WTC11 (cell line): ENCODE measurements at regions not wholly inside any gene's neighbourhood (a gene's known extent, or its start where the extent isn't known, plus 50 kb on each side); places are given as distances from the start of the nearest gene placed in this dataset.

Experiments used
- CTCF ChIP-seq: fragments of 200-600 bp; IDR thresholded peaks from 2 replicates; pipeline ENCODE4 v1.8.0; 2022; ENCODE audit warnings: antibody characterized with exemption
- E2F1 ChIP-seq: sonication (generic); formaldehyde crosslinking; IDR thresholded peaks from 2 replicates; pipeline ENCODE4 v1.8.0; 2022; ENCODE audit warnings: mild to moderate bottlenecking, missing genetic modification reagents
- MYBL2 ChIP-seq: sonication (generic); formaldehyde crosslinking; IDR thresholded peaks from 2 replicates; pipeline ENCODE4 v1.8.1; 2023; ENCODE audit warnings: mild to moderate bottlenecking, moderate library complexity, missing genetic modification reagents
- NR2C2 ChIP-seq: sonication (generic); formaldehyde crosslinking; IDR thresholded peaks from 2 replicates; pipeline ENCODE4 v1.8.0; 2022; ENCODE audit warnings: mild to moderate bottlenecking, missing genetic modification reagents
- OVOL2 ChIP-seq: fragments of 250-450 bp; sonication (Bioruptor Pico); IDR thresholded peaks from 2 replicates; pipeline ENCODE4 v1.9.0; 2021; ENCODE audit warnings: mild to moderate bottlenecking, borderline replicate concordance
- PRRX2 ChIP-seq: fragments of 250-450 bp; sonication (Bioruptor Pico); IDR thresholded peaks from 2 replicates; pipeline ENCODE4 v1.8.0; 2021; ENCODE audit warnings: mild to moderate bottlenecking
- SP1 ChIP-seq: sonication (generic); formaldehyde crosslinking; conservative IDR thresholded peaks from 2 replicates; pipeline ENCODE4 v1.8.1; 2022; ENCODE audit warnings: missing genetic modification reagents
- TCF7 ChIP-seq: sonication (generic); formaldehyde crosslinking; IDR thresholded peaks from 2 replicates; pipeline ENCODE4 v1.8.0; 2022; ENCODE audit warnings: mild to moderate bottlenecking, low read depth, missing genetic modification reagents, moderate library complexity
- TEAD4 ChIP-seq: sonication (generic); formaldehyde crosslinking; IDR thresholded peaks from 2 replicates; pipeline ENCODE4 v1.8.0; 2022; ENCODE audit warnings: mild to moderate bottlenecking, missing genetic modification reagents
- USF2 ChIP-seq: sonication (generic); formaldehyde crosslinking; IDR thresholded peaks from 2 replicates; pipeline ENCODE4 v1.8.1; 2023; ENCODE audit warnings: mild to moderate bottlenecking, missing genetic modification reagents, moderate library complexity
- ZBTB21 ChIP-seq: sonication (generic); formaldehyde crosslinking; IDR thresholded peaks from 2 replicates; pipeline ENCODE4 v1.8.1; 2023; ENCODE audit warnings: mild to moderate bottlenecking, missing genetic modification reagents, borderline replicate concordance
- ZNF138 ChIP-seq: sonication (generic); formaldehyde crosslinking; conservative IDR thresholded peaks from 2 replicates; pipeline ENCODE4 v1.8.1; 2022; ENCODE audit warnings: mild to moderate bottlenecking, moderate library complexity, missing genetic modification reagents

GRCh38 chr2:31735716-31736115, 155.0 kb upstream of the SRD5A2 start:
- TF ChIP-seq CTCF: no peak
- TF ChIP-seq USF2 (CRISPR knock-in tag): no peak
- TF ChIP-seq PRRX2: no peak
- TF ChIP-seq SP1 (CRISPR knock-in tag): no peak
- TF ChIP-seq OVOL2: no peak
- no peak for TF ChIP-seq E2F1 (CRISPR knock-in tag)
- TF ChIP-seq NR2C2: no peak
- TF ChIP-seq MYBL2 (CRISPR knock-in tag): no peak
- TF ChIP-seq TCF7 (CRISPR knock-in tag): no peak
- TF ChIP-seq ZBTB21 (CRISPR knock-in tag): no peak
- TF ChIP-seq ZNF138: no peak
- TF ChIP-seq TEAD4: no peak
